Activated CD4-positive, CD25-positive, alpha-beta regulatory T cell treated with anti-CD3 and anti-CD28 coated beads, Interleukin-2, amount 50 U/mL, for 72 hours (primary cell): ENCODE measurements at regions not wholly inside any gene's neighbourhood (a gene's known extent, or its start where the extent isn't known, plus 50 kb on each side); places are given as distances from the start of the nearest gene placed in this dataset.

Source experiments
- DNase-seq: peaks from one replicate; pipeline ENCODE4 v3.0.0; 2021

- DNase-seq = no peak
These were observed 256.9 kb upstream of the SALL1 start for GRCh38 chr16:51407921-51408320.

- DNase-seq = no peak
These were observed 256.1 kb upstream of the SALL1 start for GRCh38 chr16:51407199-51407598.

- no peak for DNase-seq
These were observed 254.3 kb upstream of the SALL1 start for GRCh38 chr16:51405361-51405760.

- no peak for DNase-seq
These were observed 253.3 kb upstream of the SALL1 start for GRCh38 chr16:51404386-51404785.

- DNase-seq = no peak
These were observed 251.7 kb upstream of the SALL1 start for GRCh38 chr16:51402785-51403184.

GRCh38 chr16:51402298-51402697, 251.2 kb upstream of the SALL1 start:
- no peak for DNase-seq

- no peak for DNase-seq
These were observed 250.6 kb upstream of the SALL1 start for GRCh38 chr16:51401673-51402072.

- DNase-seq = no peak
These were observed 249.0 kb upstream of the SALL1 start for GRCh38 chr16:51399908-51400670.

GRCh38 chr16:51394421-51394820, 243.4 kb upstream of the SALL1 start:
- no peak for DNase-seq

- no peak for DNase-seq
These were observed 242.4 kb upstream of the SALL1 start for GRCh38 chr16:51393381-51394005.

- DNase-seq = no peak
These were observed 241.6 kb upstream of the SALL1 start for GRCh38 chr16:51392521-51393187.

GRCh38 chr16:51391798-51392511, 240.9 kb upstream of the SALL1 start:
- DNase-seq = no peak

GRCh38 chr16:51390877-51391276, 239.8 kb upstream of the SALL1 start:
- no peak for DNase-seq

- DNase-seq = no peak
These were observed 238.8 kb upstream of the SALL1 start for GRCh38 chr16:51389881-51390280.

GRCh38 chr16:51388516-51388951, 237.5 kb upstream of the SALL1 start:
- no peak for DNase-seq

GRCh38 chr16:51383909-51384308, 232.8 kb upstream of the SALL1 start:
- DNase-seq = no peak

GRCh38 chr16:51382940-51383339, 231.9 kb upstream of the SALL1 start:
- DNase-seq = no peak

GRCh38 chr16:51382211-51382610, 231.1 kb upstream of the SALL1 start:
- DNase-seq = no peak

GRCh38 chr16:51376080-51376479, 225.0 kb upstream of the SALL1 start:
- DNase-seq = no peak

- no peak for DNase-seq
These were observed 223.7 kb upstream of the SALL1 start for GRCh38 chr16:51374790-51375189.

GRCh38 chr16:51374346-51374745, 223.3 kb upstream of the SALL1 start:
- no peak for DNase-seq

- no peak for DNase-seq
These were observed 214.6 kb upstream of the SALL1 start for GRCh38 chr16:51365715-51366114.
